ENCODE measurements at regions not wholly inside any gene's neighbourhood (a gene's known extent, or its start where the extent isn't known, plus 50 kb on each side); places are given as distances from the start of the nearest gene placed in this dataset.

GRCh38 chr2:192413812-192414681, 219.3 kb upstream of the TMEFF2 start:
- TF ChIP-seq POLR2A (IDR thresholded peaks at IDR 0.05) (no peak), CTCF (IDR thresholded peaks at IDR 0.05 in 4 of 5, conservative IDR thresholded peaks at IDR 0.05 in 1 of 5) (no peak)
